ENCODE measurements at regions not wholly inside any gene's neighbourhood (a gene's known extent, or its start where the extent isn't known, plus 50 kb on each side); places are given as distances from the start of the nearest gene placed in this dataset.

DNA sequence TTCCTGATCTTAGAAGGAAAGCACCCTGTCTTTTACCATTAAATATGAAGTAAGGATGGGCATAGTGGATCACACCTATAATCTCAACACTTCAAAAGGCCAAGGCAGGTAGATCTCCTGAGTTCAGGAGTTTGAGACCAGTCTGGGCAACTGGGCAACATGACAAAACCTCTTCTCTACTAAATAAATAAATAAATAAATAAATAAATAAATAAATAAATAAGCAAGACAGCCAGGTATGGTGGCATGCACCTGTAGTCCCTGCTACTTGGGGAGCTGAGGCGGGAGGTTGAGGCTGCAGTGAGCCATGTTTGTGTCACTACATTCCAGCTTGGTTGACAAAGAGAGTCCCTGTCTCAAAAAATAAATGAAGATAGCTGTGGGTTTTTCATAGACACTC, 313.1 kb downstream of the RPS24 start:
- Histone ChIP-seq H3K4me3 (ENCODE audit: low read depth, low read length) (no peak overlapping the region), H3K9ac (ENCODE audit: low read depth, low read length) (no peak overlapping the region), H3K4me1 (ENCODE audit: control insufficient read depth, insufficient read depth, low read length) (no peaks in the 10 kb centered on the region), H3K36me3 (ENCODE audit: control insufficient read depth, insufficient read depth, low read length) (no peaks in the 10 kb centered on the region), H3K9me3 (ENCODE audit: control insufficient read depth, insufficient read depth, low read length) (peaks cover 4% of the 10 kb centered on the region), H3K27me3 (ENCODE audit: control insufficient read depth, insufficient read depth, low read length) (no peaks in the 10 kb centered on the region)

DNA sequence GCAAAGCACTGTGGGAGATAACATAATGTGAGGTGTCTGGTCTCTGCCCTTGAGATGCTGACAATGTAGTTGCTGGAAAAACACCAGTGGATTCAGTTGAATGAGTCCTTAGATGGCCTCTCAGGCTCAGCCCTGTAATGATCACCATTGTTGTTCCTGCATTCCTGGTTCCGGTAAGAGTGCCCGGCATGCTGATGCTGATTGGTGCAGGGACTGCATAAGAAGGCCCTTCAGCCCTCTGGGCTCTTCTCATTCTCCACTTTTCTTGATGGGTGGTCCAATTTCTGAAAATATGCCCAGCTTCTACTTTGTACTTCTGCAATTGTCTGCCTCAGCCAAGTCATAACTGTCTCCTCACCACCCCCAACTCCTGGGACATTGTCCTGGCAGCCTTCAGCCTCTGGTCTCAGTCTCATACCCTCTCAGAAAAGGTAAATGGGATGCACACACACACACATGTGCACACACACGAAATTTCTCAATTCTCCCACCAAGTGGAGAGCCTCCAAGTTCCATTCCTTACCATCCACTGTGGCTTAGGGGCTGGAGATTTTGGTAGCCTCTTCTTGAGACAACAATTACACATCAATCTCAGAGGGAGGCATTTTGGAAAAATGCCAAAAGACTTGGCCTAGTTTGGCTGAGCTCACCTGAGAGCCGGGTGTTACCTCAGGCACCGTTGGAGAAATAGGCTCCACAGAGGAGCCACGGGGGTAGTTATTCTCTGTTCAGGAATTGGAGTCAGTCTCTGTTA, 314.9 kb downstream of the RPS24 start:
- Histone ChIP-seq H3K27me3 (ENCODE audit: control insufficient read depth, insufficient read depth, low read length) (no peaks in the 10 kb centered on the region), H3K4me1 (ENCODE audit: control insufficient read depth, insufficient read depth, low read length) (no peaks in the 10 kb centered on the region), H3K36me3 (ENCODE audit: control insufficient read depth, insufficient read depth, low read length) (no peaks in the 10 kb centered on the region), H3K9ac (ENCODE audit: low read depth, low read length) (no peak overlapping the region), H3K4me3 (ENCODE audit: low read depth, low read length) (no peak overlapping the region), H3K9me3 (ENCODE audit: control insufficient read depth, insufficient read depth, low read length) (peaks cover 4% of the 10 kb centered on the region)

- H3K4me3 ChIP-seq (ENCODE audit: low read depth, low read length), result no peak overlapping the region
- H3K4me1 ChIP-seq (ENCODE audit: control insufficient read depth, insufficient read depth, low read length), result no peaks in the 10 kb centered on the region
- no peaks in the 10 kb centered on the region for H3K36me3 ChIP-seq (ENCODE audit: control insufficient read depth, insufficient read depth, low read length)
- H3K27me3 ChIP-seq (ENCODE audit: control insufficient read depth, insufficient read depth, low read length), result no peaks in the 10 kb centered on the region
- peaks cover 4% of the 10 kb centered on the region for H3K9me3 ChIP-seq (ENCODE audit: control insufficient read depth, insufficient read depth, low read length)
- H3K9ac ChIP-seq (ENCODE audit: low read depth, low read length), result no peak overlapping the region
Observed at GRCh38 chr10:78349165-78349516, 315.5 kb downstream of the RPS24 start.

GRCh38 chr10:78349911-78350663, 316.4 kb downstream of the RPS24 start:
- Histone ChIP-seq H3K9me3 (ENCODE audit: control insufficient read depth, insufficient read depth, low read length) (peaks cover 4% of the 10 kb centered on the region), H3K4me1 (ENCODE audit: control insufficient read depth, insufficient read depth, low read length) (no peaks in the 10 kb centered on the region), H3K4me3 (ENCODE audit: low read depth, low read length) (no peak overlapping the region), H3K36me3 (ENCODE audit: control insufficient read depth, insufficient read depth, low read length) (no peaks in the 10 kb centered on the region), H3K9ac (ENCODE audit: low read depth, low read length) (no peak overlapping the region), H3K27me3 (ENCODE audit: control insufficient read depth, insufficient read depth, low read length) (no peaks in the 10 kb centered on the region)

GRCh38 chr10:78351283-78351682, 317.6 kb downstream of the RPS24 start:
- no peaks in the 10 kb centered on the region for H3K27me3 ChIP-seq (ENCODE audit: control insufficient read depth, insufficient read depth, low read length)
- H3K4me1 ChIP-seq (ENCODE audit: control insufficient read depth, insufficient read depth, low read length), result no peaks in the 10 kb centered on the region
- H3K9ac ChIP-seq (ENCODE audit: low read depth, low read length), result no peak overlapping the region
- peaks cover 4% of the 10 kb centered on the region for H3K9me3 ChIP-seq (ENCODE audit: control insufficient read depth, insufficient read depth, low read length)
- H3K4me3 ChIP-seq (ENCODE audit: low read depth, low read length), result no peak overlapping the region
- no peaks in the 10 kb centered on the region for H3K36me3 ChIP-seq (ENCODE audit: control insufficient read depth, insufficient read depth, low read length)

DNA sequence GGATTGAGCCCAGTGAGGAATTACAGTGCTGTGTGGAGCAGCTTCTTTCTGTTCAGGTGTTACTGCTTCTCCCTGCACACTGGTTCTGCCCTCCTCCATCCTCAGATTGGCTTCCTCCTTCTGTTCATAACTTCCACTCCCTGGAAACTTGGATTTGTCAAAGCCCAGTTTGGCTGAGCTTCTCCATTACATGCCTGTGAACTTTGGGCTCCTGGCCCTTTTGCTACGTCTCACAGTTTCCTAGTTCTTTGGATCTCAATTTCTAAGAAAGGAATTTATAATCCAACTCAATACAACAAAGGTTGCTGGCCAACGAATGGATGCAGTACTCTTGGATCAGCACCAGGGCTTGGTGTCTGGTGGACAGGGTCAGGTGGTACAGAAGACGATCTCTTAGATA, 318.1 kb downstream of the RPS24 start:
- Histone ChIP-seq H3K9ac (ENCODE audit: low read depth, low read length) (no peak overlapping the region), H3K9me3 (ENCODE audit: control insufficient read depth, insufficient read depth, low read length) (peaks cover 4% of the 10 kb centered on the region), H3K27me3 (ENCODE audit: control insufficient read depth, insufficient read depth, low read length) (no peaks in the 10 kb centered on the region), H3K36me3 (ENCODE audit: control insufficient read depth, insufficient read depth, low read length) (no peaks in the 10 kb centered on the region), H3K4me3 (ENCODE audit: low read depth, low read length) (no peak overlapping the region), H3K4me1 (ENCODE audit: control insufficient read depth, insufficient read depth, low read length) (peaks cover 2% of the 10 kb centered on the region)

DNA sequence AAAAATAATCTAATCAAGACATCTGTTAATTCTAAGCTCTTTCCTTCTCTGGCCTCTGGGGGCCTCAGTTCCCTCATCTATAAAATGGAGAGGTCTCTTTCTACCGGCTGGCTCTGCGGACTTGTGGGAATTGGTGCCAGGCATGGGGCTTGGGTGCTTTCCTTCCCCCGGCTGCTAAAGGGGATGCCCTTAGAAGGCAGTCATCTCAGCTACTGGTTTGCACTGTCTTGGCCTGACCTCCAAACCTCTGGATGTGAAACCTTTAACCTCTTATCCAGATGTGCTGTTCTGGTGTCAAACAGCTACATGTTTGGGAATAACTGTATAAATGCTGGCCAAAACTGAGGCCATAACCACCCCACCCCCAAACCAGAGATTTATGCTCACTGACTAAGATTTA, 320.0 kb downstream of the RPS24 start:
- no peaks in the 10 kb centered on the region for H3K9me3 ChIP-seq (ENCODE audit: control insufficient read depth, insufficient read depth, low read length)
- H3K4me3 ChIP-seq (ENCODE audit: low read depth, low read length), result no peak overlapping the region
- H3K4me1 ChIP-seq (ENCODE audit: control insufficient read depth, insufficient read depth, low read length), result peaks cover 10% of the 10 kb centered on the region
- H3K36me3 ChIP-seq (ENCODE audit: control insufficient read depth, insufficient read depth, low read length), result no peaks in the 10 kb centered on the region
- H3K9ac ChIP-seq (ENCODE audit: low read depth, low read length), result no peak overlapping the region
- H3K27me3 ChIP-seq (ENCODE audit: control insufficient read depth, insufficient read depth, low read length), result no peaks in the 10 kb centered on the region

DNA sequence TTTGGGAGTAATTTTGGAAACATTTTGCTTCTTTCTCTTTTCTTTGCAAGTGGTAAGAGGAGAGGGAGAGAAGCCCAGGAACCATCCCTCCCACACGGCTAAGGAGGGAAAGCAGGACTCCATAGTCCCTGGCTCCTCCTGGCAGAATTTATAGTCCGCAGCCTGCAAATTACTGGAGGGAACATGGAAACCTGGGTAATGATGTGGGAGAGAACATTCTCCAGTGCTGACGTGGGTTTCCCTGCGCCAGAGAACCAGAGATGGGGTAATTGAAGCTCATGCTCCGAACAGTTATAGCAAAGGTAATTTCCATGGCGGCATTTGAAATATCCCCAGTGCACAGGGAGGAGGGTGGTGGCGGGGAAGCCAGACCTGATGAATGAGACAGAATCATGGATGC, 320.4 kb downstream of the RPS24 start:
- Histone ChIP-seq H3K36me3 (ENCODE audit: control insufficient read depth, insufficient read depth, low read length) (no peaks in the 10 kb centered on the region), H3K4me3 (ENCODE audit: low read depth, low read length) (no peak overlapping the region), H3K9me3 (ENCODE audit: control insufficient read depth, insufficient read depth, low read length) (no peaks in the 10 kb centered on the region), H3K9ac (ENCODE audit: low read depth, low read length) (no peak overlapping the region), H3K4me1 (ENCODE audit: control insufficient read depth, insufficient read depth, low read length) (peaks cover 10% of the 10 kb centered on the region), H3K27me3 (ENCODE audit: control insufficient read depth, insufficient read depth, low read length) (no peaks in the 10 kb centered on the region)

GRCh38 chr10:78356291-78356900, 322.7 kb downstream of the RPS24 start:
- H3K4me1 ChIP-seq (ENCODE audit: control insufficient read depth, insufficient read depth, low read length), result peaks cover 14% of the 10 kb centered on the region
- no peaks in the 10 kb centered on the region for H3K27me3 ChIP-seq (ENCODE audit: control insufficient read depth, insufficient read depth, low read length)
- H3K9ac ChIP-seq (ENCODE audit: low read depth, low read length), result no peak overlapping the region
- no peak overlapping the region for H3K4me3 ChIP-seq (ENCODE audit: low read depth, low read length)
- H3K9me3 ChIP-seq (ENCODE audit: control insufficient read depth, insufficient read depth, low read length), result no peaks in the 10 kb centered on the region
- H3K36me3 ChIP-seq (ENCODE audit: control insufficient read depth, insufficient read depth, low read length), result no peaks in the 10 kb centered on the region

- peaks cover 14% of the 10 kb centered on the region for H3K4me1 ChIP-seq (ENCODE audit: control insufficient read depth, insufficient read depth, low read length)
- no peaks in the 10 kb centered on the region for H3K9me3 ChIP-seq (ENCODE audit: control insufficient read depth, insufficient read depth, low read length)
- no peaks in the 10 kb centered on the region for H3K36me3 ChIP-seq (ENCODE audit: control insufficient read depth, insufficient read depth, low read length)
- H3K9ac ChIP-seq (ENCODE audit: low read depth, low read length), result no peak overlapping the region
- H3K4me3 ChIP-seq (ENCODE audit: low read depth, low read length), result no peak overlapping the region
- no peaks in the 10 kb centered on the region for H3K27me3 ChIP-seq (ENCODE audit: control insufficient read depth, insufficient read depth, low read length)
Observed at GRCh38 chr10:78357141-78358063, 323.7 kb downstream of the RPS24 start.

- H3K27me3 ChIP-seq (ENCODE audit: control insufficient read depth, insufficient read depth, low read length), result no peaks in the 10 kb centered on the region
- H3K9ac ChIP-seq (ENCODE audit: low read depth, low read length), result no peak overlapping the region
- peaks cover 14% of the 10 kb centered on the region for H3K4me1 ChIP-seq (ENCODE audit: control insufficient read depth, insufficient read depth, low read length)
- H3K36me3 ChIP-seq (ENCODE audit: control insufficient read depth, insufficient read depth, low read length), result no peaks in the 10 kb centered on the region
- no peaks in the 10 kb centered on the region for H3K9me3 ChIP-seq (ENCODE audit: control insufficient read depth, insufficient read depth, low read length)
- H3K4me3 ChIP-seq (ENCODE audit: low read depth, low read length), result no peak overlapping the region
Observed at GRCh38 chr10:78358351-78358750, 324.7 kb downstream of the RPS24 start.
